Keratinocyte (primary cell): ENCODE measurements at regions not wholly inside any gene's neighbourhood (a gene's known extent, or its start where the extent isn't known, plus 50 kb on each side); places are given as distances from the start of the nearest gene placed in this dataset.

Experiments
- DNase-seq: peaks from one replicate; pipeline ENCODE4 v3.0.0-alpha.2; 2011; ENCODE audit warnings: low read depth, missing footprints, low spot score
- FAIRE-seq: peaks from 2 replicates; lab custom pipeline; 2011; peaks lifted over from hg19 to GRCh38; lab: Jason Lieb, UNC
- H2AFZ ChIP-seq: 2 replicates; pipeline ENCODE4 v1.6.0; 2012; ENCODE audit warnings: low read length, control low read depth, inconsistent platforms; ENCODE audit not compliant: control insufficient read depth
- H3K27ac ChIP-seq: 2 replicates; pipeline ENCODE4 v1.5.1; 2011; ENCODE audit warnings: low read length; ENCODE audit not compliant: control insufficient read depth, insufficient read depth
- H3K27me3 ChIP-seq: 3 replicates; pipeline ENCODE4 v1.6.0; 2011; ENCODE audit warnings: low read length; ENCODE audit not compliant: control insufficient read depth, insufficient read depth; ENCODE audit errors: extremely low read depth
- H3K36me3 ChIP-seq, 2 experiments: 2 replicates in 1 of 2; 3 replicates in 1 of 2; pipeline ENCODE4 v1.5.1; 2011; ENCODE audit warnings: low read length in 2 of 2, mild to moderate bottlenecking in 1 of 2; ENCODE audit not compliant: control insufficient read depth in 2 of 2, insufficient read depth in 2 of 2; ENCODE audit errors: extremely low read depth in 1 of 2
- H3K4me1 ChIP-seq: 3 replicates; pipeline ENCODE4 v1.5.1; 2011; ENCODE audit warnings: low read length; ENCODE audit not compliant: control insufficient read depth, insufficient read depth; ENCODE audit errors: extremely low read depth
- H3K4me2 ChIP-seq: 3 replicates; pipeline ENCODE4 v1.6.0; 2011; ENCODE audit warnings: low read depth, low read length; ENCODE audit not compliant: control insufficient read depth, insufficient read depth; ENCODE audit errors: extremely low read depth
- H3K4me3 ChIP-seq, 3 experiments: fragments of 200-600 bp in 1 of 3; sonication (generic) in 1 of 3; 2 replicates in 2 of 3; 3 replicates in 1 of 3; pipeline ENCODE4 v1.5.1; 2011 to 2016; ENCODE audit warnings: low read length in 3 of 3, mild to moderate bottlenecking in 3 of 3, control low read depth in 2 of 3, inconsistent platforms in 1 of 3, low read depth in 1 of 3, mixed read lengths in 1 of 3, mixed run types in 1 of 3, moderate library complexity in 1 of 3; ENCODE audit not compliant: control insufficient read depth in 2 of 3, insufficient read depth in 2 of 3; ENCODE audit errors: extremely low read depth in 1 of 3
- H3K79me2 ChIP-seq: 2 replicates; pipeline ENCODE4 v1.6.0; 2012; ENCODE audit warnings: low read length; ENCODE audit not compliant: control insufficient read depth, insufficient read depth
- H3K9ac ChIP-seq: 3 replicates; pipeline ENCODE4 v1.6.0; 2011; ENCODE audit warnings: low read length; ENCODE audit not compliant: control insufficient read depth, insufficient read depth; ENCODE audit errors: extremely low read depth
- H3K9me1 ChIP-seq: 3 replicates; pipeline ENCODE4 v1.6.0; 2011; ENCODE audit warnings: low read length; ENCODE audit not compliant: control insufficient read depth, insufficient read depth; ENCODE audit errors: extremely low read depth
- H3K9me3 ChIP-seq: 2 replicates; pipeline ENCODE4 v1.5.1; 2012; ENCODE audit warnings: low read depth, low read length; ENCODE audit not compliant: control insufficient read depth
- H4K20me1 ChIP-seq: 3 replicates; pipeline ENCODE4 v1.6.0; 2011; ENCODE audit warnings: low read length; ENCODE audit not compliant: control insufficient read depth, insufficient read depth; ENCODE audit errors: extremely low read depth
- EZH2 ChIP-seq: IDR thresholded peaks from one replicate; pipeline ENCODE4 v1.6.1; 2012; ENCODE audit warnings: inconsistent platforms, mild to moderate bottlenecking, low read length, moderate library complexity
- dilution Hi-C: fragments of 300-500 bp; cut with MboI; formaldehyde crosslinking; loops from one replicate; pipeline ENCODE4 v1.7.0; 2020; ENCODE audit warnings: low sequenced_read_pairs; ENCODE audit not compliant: extremely low pct_ligation_motif_present
- TF ChIP-seq, protein P1 (sequence below), 3 experiments: IDR thresholded peaks in 1 of 3; conservative IDR thresholded peaks in 1 of 3; optimal IDR thresholded peaks in 1 of 3; 2 replicates in 2 of 3; 3 replicates in 1 of 3; pipeline versions ENCODE3 to v1.5.1; 2011; ENCODE audit warnings: low read length in 3 of 3, mild to moderate bottlenecking in 3 of 3, moderate library complexity in 2 of 3, control low read depth in 1 of 3, inconsistent platforms in 1 of 3; ENCODE audit not compliant: insufficient read depth in 2 of 3; ENCODE audit errors: extremely low read depth in 1 of 3

DNA sequence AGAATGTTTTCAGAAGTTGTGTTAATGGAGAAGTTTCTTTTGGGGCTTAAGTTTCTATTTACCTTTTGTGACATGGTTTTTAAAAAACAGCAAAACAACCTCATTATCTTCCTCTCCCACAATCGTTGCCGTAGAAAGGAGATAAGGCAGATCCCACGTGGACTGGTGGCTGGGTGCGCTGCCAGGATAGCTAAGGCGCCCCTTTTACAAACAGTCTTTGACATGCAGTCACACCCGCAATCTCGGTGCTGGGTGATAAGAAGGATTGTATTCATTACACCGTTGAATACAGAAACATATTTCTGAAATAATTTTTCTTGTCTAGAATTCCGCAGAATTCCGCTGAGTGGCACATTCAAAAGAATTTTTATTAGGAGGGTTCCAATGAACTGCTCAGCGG, 271.1 kb downstream of the UQCRFS1 start:
- TF ChIP-seq, protein P1, sequence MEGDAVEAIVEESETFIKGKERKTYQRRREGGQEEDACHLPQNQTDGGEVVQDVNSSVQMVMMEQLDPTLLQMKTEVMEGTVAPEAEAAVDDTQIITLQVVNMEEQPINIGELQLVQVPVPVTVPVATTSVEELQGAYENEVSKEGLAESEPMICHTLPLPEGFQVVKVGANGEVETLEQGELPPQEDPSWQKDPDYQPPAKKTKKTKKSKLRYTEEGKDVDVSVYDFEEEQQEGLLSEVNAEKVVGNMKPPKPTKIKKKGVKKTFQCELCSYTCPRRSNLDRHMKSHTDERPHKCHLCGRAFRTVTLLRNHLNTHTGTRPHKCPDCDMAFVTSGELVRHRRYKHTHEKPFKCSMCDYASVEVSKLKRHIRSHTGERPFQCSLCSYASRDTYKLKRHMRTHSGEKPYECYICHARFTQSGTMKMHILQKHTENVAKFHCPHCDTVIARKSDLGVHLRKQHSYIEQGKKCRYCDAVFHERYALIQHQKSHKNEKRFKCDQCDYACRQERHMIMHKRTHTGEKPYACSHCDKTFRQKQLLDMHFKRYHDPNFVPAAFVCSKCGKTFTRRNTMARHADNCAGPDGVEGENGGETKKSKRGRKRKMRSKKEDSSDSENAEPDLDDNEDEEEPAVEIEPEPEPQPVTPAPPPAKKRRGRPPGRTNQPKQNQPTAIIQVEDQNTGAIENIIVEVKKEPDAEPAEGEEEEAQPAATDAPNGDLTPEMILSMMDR (optimal IDR thresholded peaks at IDR 0.05 in 1 of 3, IDR thresholded peaks at IDR 0.05 in 1 of 3, conservative IDR thresholded peaks at IDR 0.05 in 1 of 3; ENCODE audit: extremely low read depth in 1 of 3, insufficient read depth in 2 of 3, low read length in 3 of 3) = no peak
- no peak for TF ChIP-seq EZH2
- no peak overlapping the region for H3K27ac ChIP-seq
- H3K36me3 ChIP-seq = no peaks in the 10 kb centered on the region
- no peak for DNase-seq
- H3K9ac ChIP-seq = no peak overlapping the region
- no peak overlapping the region for H3K4me2 ChIP-seq
- no peak overlapping the region for H3K4me3 ChIP-seq
- H4K20me1 ChIP-seq = no peaks in the 10 kb centered on the region
- no peaks in the 10 kb centered on the region for H3K4me1 ChIP-seq
- H3K9me3 ChIP-seq = peaks cover 4% of the 10 kb centered on the region
- FAIRE-seq = no peak
- no peaks in the 10 kb centered on the region for H3K79me2 ChIP-seq
- H3K9me1 ChIP-seq = no peaks in the 10 kb centered on the region
- dilution Hi-C loops = no loop called here
- no peak overlapping the region for H2AFZ ChIP-seq
- H3K27me3 ChIP-seq = no peaks in the 10 kb centered on the region

DNA sequence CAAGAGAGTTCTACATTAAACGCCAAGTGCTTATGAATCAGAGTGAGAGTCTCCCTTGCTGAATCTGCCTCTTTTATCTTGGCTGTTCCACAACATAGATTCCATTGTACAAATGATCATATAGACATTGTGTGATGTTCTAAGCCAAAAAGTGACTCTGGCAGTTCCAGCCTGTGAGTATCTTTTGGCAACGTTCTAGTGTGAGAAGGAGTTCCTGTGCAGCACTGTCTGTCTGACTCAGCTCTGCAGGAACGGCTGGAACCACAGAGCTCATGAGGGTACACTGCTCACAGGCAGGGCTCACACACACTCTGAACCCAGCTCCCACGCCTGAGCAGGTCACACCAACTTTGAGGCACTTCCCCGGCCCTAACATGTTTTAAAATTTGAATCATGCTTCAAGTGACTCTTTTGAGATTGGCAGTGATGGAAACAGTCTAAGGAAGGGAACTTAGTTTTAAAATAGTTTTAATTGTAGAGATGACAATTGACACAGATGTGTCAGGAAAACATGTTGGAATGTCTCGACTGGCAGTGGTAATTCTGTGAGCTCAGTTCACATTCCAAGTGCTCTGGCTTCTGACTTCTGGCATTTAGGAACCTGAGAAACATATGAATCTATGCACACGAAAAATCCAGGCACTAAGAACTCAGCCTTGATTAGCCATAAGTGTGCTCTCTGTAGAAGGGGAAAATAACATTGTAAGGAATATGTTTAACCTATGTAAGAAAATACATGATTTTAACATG, 272.0 kb downstream of the UQCRFS1 start:
- H3K27ac ChIP-seq = no peak overlapping the region
- TF ChIP-seq, protein P1 (optimal IDR thresholded peaks at IDR 0.05 in 1 of 3, IDR thresholded peaks at IDR 0.05 in 1 of 3, conservative IDR thresholded peaks at IDR 0.05 in 1 of 3; ENCODE audit: extremely low read depth in 1 of 3, insufficient read depth in 2 of 3, low read length in 3 of 3) = no peak
- no peak overlapping the region for H3K9ac ChIP-seq
- H3K4me1 ChIP-seq = no peaks in the 10 kb centered on the region
- no peaks in the 10 kb centered on the region for H3K27me3 ChIP-seq
- FAIRE-seq = no peak
- H3K4me2 ChIP-seq = no peak overlapping the region
- no peak for DNase-seq
- H3K9me1 ChIP-seq = no peaks in the 10 kb centered on the region
- no peaks in the 10 kb centered on the region for H4K20me1 ChIP-seq
- H3K36me3 ChIP-seq = no peaks in the 10 kb centered on the region
- H3K9me3 ChIP-seq = peaks cover 2% of the 10 kb centered on the region
- no peak overlapping the region for H2AFZ ChIP-seq
- no peak overlapping the region for H3K4me3 ChIP-seq
- dilution Hi-C loops = no loop called here
- H3K79me2 ChIP-seq = no peaks in the 10 kb centered on the region
